Stimulated activated CD8-positive, alpha-beta memory T cell treated with anti-CD3 and anti-CD28 coated beads, Interleukin-4, amount 100 ng/mL, for 4 hours (primary cell): ENCODE measurements at regions not wholly inside any gene's neighbourhood (a gene's known extent, or its start where the extent isn't known, plus 50 kb on each side); places are given as distances from the start of the nearest gene placed in this dataset.
"Not testable (repeated sequence)": the region's sequence is repeated elsewhere in the genome, so short reads cannot be mapped to it uniquely, and the experiment has no call there.

Experiments used
- DNase-seq, 2 donors: peaks; one replicate each; pipeline ENCODE4 v3.0.0-alpha.2; 2020; ENCODE audit warnings: low read depth in 2 of 2, low spot score in 1 of 2

GRCh38 chr7:35968140-35968940 is 167.5 kb downstream of the SEPTIN7 start:
- no peak for DNase-seq

GRCh38 chr7:35969066-35969465 is 168.2 kb downstream of the SEPTIN7 start:
- DNase-seq: no peak

- DNase-seq: no peak
Measured at GRCh38 chr7:35970458-35970857, 169.6 kb downstream of the SEPTIN7 start.

- DNase-seq: no peak
Measured at GRCh38 chr7:35971133-35971891, 170.5 kb downstream of the SEPTIN7 start.

GRCh38 chr7:35975851-35976454 is 175.1 kb downstream of the SEPTIN7 start:
- peak in 1 of 2 donors; percentile 17 for DNase-seq

- not testable (repeated sequence) for DNase-seq
Measured at GRCh38 chr7:35978816-35979640, 174.0 kb upstream of the EEPD1 start.

- DNase-seq: no peak
Measured at GRCh38 chr7:35982600-35982999, 170.5 kb upstream of the EEPD1 start.

GRCh38 chr7:35983626-35984025 is 169.4 kb upstream of the EEPD1 start:
- DNase-seq: no peak

- peak; percentile 47 to 54 for DNase-seq
Measured at GRCh38 chr7:35985126-35985754, 167.8 kb upstream of the EEPD1 start.

- no peak for DNase-seq
Measured at GRCh38 chr7:35987016-35987415, 166.0 kb upstream of the EEPD1 start.

GRCh38 chr7:35988105-35988504 is 164.9 kb upstream of the EEPD1 start:
- no peak for DNase-seq

- DNase-seq: no peak
Measured at GRCh38 chr7:35988818-35989217, 164.2 kb upstream of the EEPD1 start.

GRCh38 chr7:35991511-35992232 is 161.4 kb upstream of the EEPD1 start:
- no peak for DNase-seq

GRCh38 chr7:35992436-35992835 is 160.6 kb upstream of the EEPD1 start:
- no peak for DNase-seq

- no peak for DNase-seq
Measured at GRCh38 chr7:35993113-35993512, 159.9 kb upstream of the EEPD1 start.

GRCh38 chr7:35993676-35994606 is 159.1 kb upstream of the EEPD1 start:
- DNase-seq: no peak

GRCh38 chr7:35995334-35995733 is 157.7 kb upstream of the EEPD1 start:
- no peak for DNase-seq

- DNase-seq: no peak
Measured at GRCh38 chr7:35998481-35998880, 154.6 kb upstream of the EEPD1 start.

- no peak for DNase-seq
Measured at GRCh38 chr7:36001546-36001945, 151.5 kb upstream of the EEPD1 start.
